ENCODE measurements at regions not wholly inside any gene's neighbourhood (a gene's known extent, or its start where the extent isn't known, plus 50 kb on each side); places are given as distances from the start of the nearest gene placed in this dataset.

DNA sequence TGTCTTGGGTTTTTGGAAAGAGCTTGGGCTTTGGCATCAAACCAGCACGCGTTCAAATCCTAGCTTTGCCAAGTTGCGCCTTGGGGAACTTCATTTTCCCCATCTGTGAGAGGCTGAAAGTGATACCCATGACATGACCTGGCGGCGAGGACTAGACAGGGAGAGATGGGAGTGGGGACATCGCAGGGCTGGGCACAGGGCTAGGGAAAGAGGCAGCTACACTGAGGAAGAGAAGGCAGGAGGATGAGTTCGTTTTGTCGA lies 202.9 kb downstream of the IRF8 start:
- ATAC-seq, result no peak
- no peaks in the 10 kb centered on the region for H3K4me1 ChIP-seq (ENCODE audit: control insufficient read depth, insufficient read depth, low read length)
- H3K9me3 ChIP-seq (ENCODE audit: control insufficient read depth, insufficient read depth, low read depth, low read length), result no peaks in the 10 kb centered on the region
- H3K36me3 ChIP-seq (ENCODE audit: control insufficient read depth, insufficient read depth, low read length), result no peaks in the 10 kb centered on the region
- CTCF ChIA-PET, result interaction anchor here (0.7 kb wide), 1 partner anchor 231 kb away, joined by 4 read pairs; no protein-coding TSS in a partner anchor
- in situ Hi-C loops (cut with HindIII; ENCODE audit: low pct_unique_long_range_greater_than_20kb, low sequenced_read_pairs), result no loop called here
- TF ChIP-seq POLR2AphosphoS5 (IDR thresholded peaks at IDR 0.05; ENCODE audit: low read depth, low read length) (no peak), TCF7L2 (IDR thresholded peaks at IDR 0.05; ENCODE audit: low read depth, low read length) (no peak), REST (IDR thresholded peaks at IDR 0.05; ENCODE audit: insufficient read depth in 1 of 2, low read depth in 2 of 2, low read length in 1 of 2) (no peak), SIN3A (IDR thresholded peaks at IDR 0.05; ENCODE audit: borderline replicate concordance, insufficient read depth, low read depth, low read length) (no peak)
- TF ChIP-seq, protein P1, sequence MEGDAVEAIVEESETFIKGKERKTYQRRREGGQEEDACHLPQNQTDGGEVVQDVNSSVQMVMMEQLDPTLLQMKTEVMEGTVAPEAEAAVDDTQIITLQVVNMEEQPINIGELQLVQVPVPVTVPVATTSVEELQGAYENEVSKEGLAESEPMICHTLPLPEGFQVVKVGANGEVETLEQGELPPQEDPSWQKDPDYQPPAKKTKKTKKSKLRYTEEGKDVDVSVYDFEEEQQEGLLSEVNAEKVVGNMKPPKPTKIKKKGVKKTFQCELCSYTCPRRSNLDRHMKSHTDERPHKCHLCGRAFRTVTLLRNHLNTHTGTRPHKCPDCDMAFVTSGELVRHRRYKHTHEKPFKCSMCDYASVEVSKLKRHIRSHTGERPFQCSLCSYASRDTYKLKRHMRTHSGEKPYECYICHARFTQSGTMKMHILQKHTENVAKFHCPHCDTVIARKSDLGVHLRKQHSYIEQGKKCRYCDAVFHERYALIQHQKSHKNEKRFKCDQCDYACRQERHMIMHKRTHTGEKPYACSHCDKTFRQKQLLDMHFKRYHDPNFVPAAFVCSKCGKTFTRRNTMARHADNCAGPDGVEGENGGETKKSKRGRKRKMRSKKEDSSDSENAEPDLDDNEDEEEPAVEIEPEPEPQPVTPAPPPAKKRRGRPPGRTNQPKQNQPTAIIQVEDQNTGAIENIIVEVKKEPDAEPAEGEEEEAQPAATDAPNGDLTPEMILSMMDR (IDR thresholded peaks at IDR 0.05), result no peak
- no peak for DNase-seq (ENCODE audit: low read depth, low spot score)
- POLR2A ChIA-PET, result no interaction called here
- no peak overlapping the region for H3K27ac ChIP-seq (ENCODE audit: low read length)
- no peaks in the 10 kb centered on the region for H3K27me3 ChIP-seq (ENCODE audit: control insufficient read depth, insufficient read depth, low read length)
- no TSS peak for BruUV-seq (replicated peaks)
- intact Hi-C loops (cut with micrococcal nuclease; ENCODE audit: unreplicated experiment), result no loop called here
- H3K4me3 ChIP-seq (ENCODE audit: low read depth in 2 of 2, low read length in 2 of 2), result no peak overlapping the region

- no peak for TF ChIP-seq TCF7L2 (IDR thresholded peaks at IDR 0.05; ENCODE audit: low read depth, low read length)
- no peak for TF ChIP-seq POLR2AphosphoS5 (IDR thresholded peaks at IDR 0.05; ENCODE audit: low read depth, low read length)
- no peak for TF ChIP-seq REST (IDR thresholded peaks at IDR 0.05; ENCODE audit: insufficient read depth in 1 of 2, low read depth in 2 of 2, low read length in 1 of 2)
- no peak for TF ChIP-seq SIN3A (IDR thresholded peaks at IDR 0.05; ENCODE audit: borderline replicate concordance, insufficient read depth, low read depth, low read length)
- TF ChIP-seq, protein P1 (IDR thresholded peaks at IDR 0.05), result no peak
- no peak for ATAC-seq
- CTCF ChIA-PET, result no interaction called here
- POLR2A ChIA-PET, result no interaction called here
- Histone ChIP-seq H3K4me1 (ENCODE audit: control insufficient read depth, insufficient read depth, low read length) (no peaks in the 10 kb centered on the region), H3K27ac (ENCODE audit: low read length) (no peak overlapping the region), H3K36me3 (ENCODE audit: control insufficient read depth, insufficient read depth, low read length) (no peaks in the 10 kb centered on the region), H3K9me3 (ENCODE audit: control insufficient read depth, insufficient read depth, low read depth, low read length) (no peaks in the 10 kb centered on the region), H3K27me3 (ENCODE audit: control insufficient read depth, insufficient read depth, low read length) (no peaks in the 10 kb centered on the region), H3K4me3 (ENCODE audit: low read depth in 2 of 2, low read length in 2 of 2) (no peak overlapping the region)
- no peak for DNase-seq (ENCODE audit: low read depth, low spot score)
- in situ Hi-C loops (cut with HindIII; ENCODE audit: low pct_unique_long_range_greater_than_20kb, low sequenced_read_pairs), result no loop called here
- no TSS peak for BruUV-seq (replicated peaks)
- intact Hi-C loops (cut with micrococcal nuclease; ENCODE audit: unreplicated experiment), result no loop called here
Measured at GRCh38 chr16:86103320-86103719, 204.4 kb downstream of the IRF8 start.

All from Panc1 (cell line).